DND-41 (cell line): ENCODE measurements at regions not wholly inside any gene's neighbourhood (a gene's known extent, or its start where the extent isn't known, plus 50 kb on each side); places are given as distances from the start of the nearest gene placed in this dataset.

ENCODE experiments used
- EZH2 ChIP-seq: IDR thresholded peaks from 3 replicates; pipeline ENCODE4 v1.6.1; 2012; ENCODE audit warnings: borderline replicate concordance, low read depth, mild to moderate bottlenecking, moderate library complexity, low read length, inconsistent platforms; ENCODE audit not compliant: severe bottlenecking
- TF ChIP-seq, protein P1 (sequence below): IDR thresholded peaks from 2 replicates; pipeline ENCODE4 v1.5.1; 2012; ENCODE audit warnings: borderline replicate concordance, low read length, moderate library complexity, mild to moderate bottlenecking; ENCODE audit not compliant: poor library complexity, severe bottlenecking; ENCODE audit errors: extremely low read depth

DNA sequence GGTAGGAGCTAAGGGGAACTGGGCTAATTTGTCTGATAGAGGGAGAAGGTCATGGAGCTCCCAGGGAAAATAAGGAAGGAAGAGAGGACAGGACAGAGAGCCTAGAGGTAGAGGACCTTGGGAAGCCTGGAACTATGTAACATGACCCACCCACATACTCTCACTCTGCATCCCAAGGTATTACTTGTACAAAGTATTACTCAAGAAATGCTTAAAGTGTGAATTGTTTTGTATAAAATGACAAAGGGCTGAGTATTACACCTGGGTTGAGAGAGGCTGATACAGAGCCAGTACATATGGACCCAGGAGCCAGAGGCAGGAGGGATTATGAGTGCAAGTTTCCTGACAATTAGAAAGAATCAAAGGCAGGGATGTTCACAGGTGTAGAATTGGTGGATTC, 80.5 kb upstream of the ANKRD55 start:
- TF ChIP-seq, protein P1, sequence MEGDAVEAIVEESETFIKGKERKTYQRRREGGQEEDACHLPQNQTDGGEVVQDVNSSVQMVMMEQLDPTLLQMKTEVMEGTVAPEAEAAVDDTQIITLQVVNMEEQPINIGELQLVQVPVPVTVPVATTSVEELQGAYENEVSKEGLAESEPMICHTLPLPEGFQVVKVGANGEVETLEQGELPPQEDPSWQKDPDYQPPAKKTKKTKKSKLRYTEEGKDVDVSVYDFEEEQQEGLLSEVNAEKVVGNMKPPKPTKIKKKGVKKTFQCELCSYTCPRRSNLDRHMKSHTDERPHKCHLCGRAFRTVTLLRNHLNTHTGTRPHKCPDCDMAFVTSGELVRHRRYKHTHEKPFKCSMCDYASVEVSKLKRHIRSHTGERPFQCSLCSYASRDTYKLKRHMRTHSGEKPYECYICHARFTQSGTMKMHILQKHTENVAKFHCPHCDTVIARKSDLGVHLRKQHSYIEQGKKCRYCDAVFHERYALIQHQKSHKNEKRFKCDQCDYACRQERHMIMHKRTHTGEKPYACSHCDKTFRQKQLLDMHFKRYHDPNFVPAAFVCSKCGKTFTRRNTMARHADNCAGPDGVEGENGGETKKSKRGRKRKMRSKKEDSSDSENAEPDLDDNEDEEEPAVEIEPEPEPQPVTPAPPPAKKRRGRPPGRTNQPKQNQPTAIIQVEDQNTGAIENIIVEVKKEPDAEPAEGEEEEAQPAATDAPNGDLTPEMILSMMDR: no peak
- TF ChIP-seq EZH2: no peak
